ENCODE measurements at regions not wholly inside any gene's neighbourhood (a gene's known extent, or its start where the extent isn't known, plus 50 kb on each side); places are given as distances from the start of the nearest gene placed in this dataset.

- DNase-seq = no peak
These were observed 521.4 kb downstream of the CAAP1 start for GRCh38 chr9:26371236-26371635.

GRCh38 chr9:26369093-26369492 lies 523.5 kb downstream of the CAAP1 start:
- no peak for DNase-seq

- no peak for DNase-seq
These were observed 524.4 kb downstream of the CAAP1 start for GRCh38 chr9:26368241-26368640.

GRCh38 chr9:26361010-26361409 lies 531.6 kb downstream of the CAAP1 start:
- DNase-seq = no peak

- DNase-seq = no peak
These were observed 533.8 kb downstream of the CAAP1 start for GRCh38 chr9:26358836-26359235.

- no peak for DNase-seq
These were observed 534.7 kb downstream of the CAAP1 start for GRCh38 chr9:26357803-26358344.

GRCh38 chr9:26356491-26356890 lies 536.1 kb downstream of the CAAP1 start:
- DNase-seq = no peak

GRCh38 chr9:26346942-26347477 lies 545.6 kb downstream of the CAAP1 start:
- DNase-seq = no peak

- DNase-seq = no peak
These were observed 551.1 kb downstream of the CAAP1 start for GRCh38 chr9:26341545-26341944.

GRCh38 chr9:26339796-26340195 lies 552.8 kb downstream of the CAAP1 start:
- DNase-seq = no peak

- DNase-seq = no peak
These were observed 557.5 kb downstream of the CAAP1 start for GRCh38 chr9:26335116-26335515.

GRCh38 chr9:26334706-26335105 lies 557.9 kb downstream of the CAAP1 start:
- DNase-seq = no peak

- no peak for DNase-seq
These were observed 561.4 kb downstream of the CAAP1 start for GRCh38 chr9:26331223-26331622.

- no peak for DNase-seq
These were observed 562.6 kb downstream of the CAAP1 start for GRCh38 chr9:26329974-26330373.

GRCh38 chr9:26326563-26326962 lies 566.0 kb downstream of the CAAP1 start:
- DNase-seq = peak; percentile 42

GRCh38 chr9:26325444-26325829 lies 567.2 kb downstream of the CAAP1 start:
- no peak for DNase-seq

- DNase-seq = no peak
These were observed 567.7 kb downstream of the CAAP1 start for GRCh38 chr9:26324786-26325443.

- no peak for DNase-seq
These were observed 570.7 kb downstream of the CAAP1 start for GRCh38 chr9:26321935-26322334.

GRCh38 chr9:26319859-26320258 lies 572.7 kb downstream of the CAAP1 start:
- DNase-seq = no peak

GRCh38 chr9:26313108-26313507 lies 579.5 kb downstream of the CAAP1 start:
- DNase-seq = no peak

- DNase-seq = no peak
These were observed 581.1 kb downstream of the CAAP1 start for GRCh38 chr9:26311463-26311995.

GRCh38 chr9:26310294-26310693 lies 582.3 kb downstream of the CAAP1 start:
- DNase-seq = no peak

- DNase-seq = no peak
These were observed 584.3 kb downstream of the CAAP1 start for GRCh38 chr9:26308328-26308727.

- DNase-seq = no peak
These were observed 590.9 kb downstream of the CAAP1 start for GRCh38 chr9:26301659-26302058.

GRCh38 chr9:26301046-26301445 lies 591.6 kb downstream of the CAAP1 start:
- no peak for DNase-seq

Measured in NCI-H1694 (cell line).